Uterus (tissue), 2 donors: ENCODE measurements at regions not wholly inside any gene's neighbourhood (a gene's known extent, or its start where the extent isn't known, plus 50 kb on each side); places are given as distances from the start of the nearest gene placed in this dataset.

Source experiments
- CTCF ChIP-seq, 4 experiments: fragments of 200-600 bp in 2 of 4; fragments of 450-650 bp in 2 of 4; sonication (generic) in 2 of 4; IDR thresholded peaks; one replicate each; pipeline ENCODE4 v1.5.1; 2016 to 2019; ENCODE audit warnings: antibody characterized with exemption in 4 of 4, mild to moderate bottlenecking in 2 of 4, moderate library complexity in 1 of 4
- POLR2A ChIP-seq, 2 donors: fragments of 450-650 bp; IDR thresholded peaks; one replicate each; pipeline ENCODE4 v1.6.1; 2016; ENCODE audit warnings: antibody characterized with exemption in 2 of 2, mild to moderate bottlenecking in 1 of 2, moderate library complexity in 1 of 2

GRCh38 chr12:58405363-58405762 is 464.0 kb downstream of the ATP23 start:
- no peak for TF ChIP-seq CTCF (IDR thresholded peaks at IDR 0.05)
- TF ChIP-seq POLR2A (IDR thresholded peaks at IDR 0.05) = no peak
